ENCODE measurements at regions not wholly inside any gene's neighbourhood (a gene's known extent, or its start where the extent isn't known, plus 50 kb on each side); places are given as distances from the start of the nearest gene placed in this dataset.

GRCh38 chr3:10707400-10708215 is 108.4 kb upstream of the SLC6A11 start:
- Histone ChIP-seq H3K9ac (ENCODE audit: low read length) (no peak overlapping the region), H3K4me2 (ENCODE audit: low read depth, low read length, poor library complexity, severe bottlenecking) (no peak overlapping the region)
- TF ChIP-seq CTCF (IDR thresholded peaks at IDR 0.05; ENCODE audit: insufficient read depth, low read length, poor library complexity, severe bottlenecking) (no peak), EZH2phosphoT487 (conservative IDR thresholded peaks at IDR 0.05; ENCODE audit: low read length) (no peak)

GRCh38 chr3:10708216-10708893 is 107.7 kb upstream of the SLC6A11 start:
- H3K9me2 ChIP-seq (replicated peaks; ENCODE audit: insufficient read depth, low read length), result no peaks in the 10 kb centered on the region
- no peak overlapping the region for H3K4me2 ChIP-seq (ENCODE audit: low read depth, low read length, poor library complexity, severe bottlenecking)
- no peaks in the 10 kb centered on the region for H3K27me3 ChIP-seq (ENCODE audit: low read length)
- H2AFZ ChIP-seq (ENCODE audit: low read depth, low read length, severe bottlenecking), result no peak overlapping the region
- H3K79me2 ChIP-seq (ENCODE audit: insufficient read depth, low read length), result no peaks in the 10 kb centered on the region
- H3K36me3 ChIP-seq (ENCODE audit: low read length), result no peaks in the 10 kb centered on the region
- H3K4me3 ChIP-seq (ENCODE audit: insufficient read depth, low read length, poor library complexity, severe bottlenecking), result no peak overlapping the region
- no peaks in the 10 kb centered on the region for H3F3A ChIP-seq (ENCODE audit: insufficient read depth)
- H3K9me3 ChIP-seq (ENCODE audit: insufficient read depth, low read length), result no peaks in the 10 kb centered on the region
- no peak overlapping the region for H3K27ac ChIP-seq (ENCODE audit: low read depth, low read length)
- H3K9ac ChIP-seq (ENCODE audit: low read length), result no peak overlapping the region
- TF ChIP-seq CTCF (IDR thresholded peaks at IDR 0.05; ENCODE audit: insufficient read depth, low read length, poor library complexity, severe bottlenecking) (no peak), EZH2phosphoT487 (conservative IDR thresholded peaks at IDR 0.05; ENCODE audit: low read length) (no peak)
- no peaks in the 10 kb centered on the region for H4K20me1 ChIP-seq (ENCODE audit: low read depth, low read length)

More at GRCh38 chr3:10707400-10708215, 108.4 kb upstream of the SLC6A11 start:
- Histone ChIP-seq H4K20me1 (ENCODE audit: low read depth, low read length) (no peaks in the 10 kb centered on the region), H3K4me3 (ENCODE audit: insufficient read depth, low read length, poor library complexity, severe bottlenecking) (no peak overlapping the region), H3K9me3 (ENCODE audit: insufficient read depth, low read length) (no peaks in the 10 kb centered on the region), H3K27me3 (ENCODE audit: low read length) (no peaks in the 10 kb centered on the region), H3K27ac (ENCODE audit: low read depth, low read length) (no peak overlapping the region), H3F3A (ENCODE audit: insufficient read depth) (no peaks in the 10 kb centered on the region), H3K79me2 (ENCODE audit: insufficient read depth, low read length) (no peaks in the 10 kb centered on the region), H2AFZ (ENCODE audit: low read depth, low read length, severe bottlenecking) (no peak overlapping the region), H3K36me3 (ENCODE audit: low read length) (no peaks in the 10 kb centered on the region), H3K9me2 (replicated peaks; ENCODE audit: insufficient read depth, low read length) (no peaks in the 10 kb centered on the region)

- Histone ChIP-seq H3K79me2 (ENCODE audit: insufficient read depth, low read length) (no peaks in the 10 kb centered on the region), H3K4me3 (ENCODE audit: insufficient read depth, low read length, poor library complexity, severe bottlenecking) (no peak overlapping the region), H3K9ac (ENCODE audit: low read length) (no peak overlapping the region), H3K36me3 (ENCODE audit: low read length) (no peaks in the 10 kb centered on the region), H3K4me2 (ENCODE audit: low read depth, low read length, poor library complexity, severe bottlenecking) (no peak overlapping the region), H3K27me3 (ENCODE audit: low read length) (no peaks in the 10 kb centered on the region), H3F3A (ENCODE audit: insufficient read depth) (no peaks in the 10 kb centered on the region), H4K20me1 (ENCODE audit: low read depth, low read length) (no peaks in the 10 kb centered on the region), H3K9me2 (replicated peaks; ENCODE audit: insufficient read depth, low read length) (no peaks in the 10 kb centered on the region), H2AFZ (ENCODE audit: low read depth, low read length, severe bottlenecking) (no peak overlapping the region), H3K27ac (ENCODE audit: low read depth, low read length) (no peak overlapping the region), H3K9me3 (ENCODE audit: insufficient read depth, low read length) (no peaks in the 10 kb centered on the region)
- no peak for TF ChIP-seq EZH2phosphoT487 (conservative IDR thresholded peaks at IDR 0.05; ENCODE audit: low read length)
- no peak for TF ChIP-seq CTCF (IDR thresholded peaks at IDR 0.05; ENCODE audit: insufficient read depth, low read length, poor library complexity, severe bottlenecking)
Observed at GRCh38 chr3:10709110-10709781, 106.8 kb upstream of the SLC6A11 start.

Data from SU-DHL-6 (cell line).